COLO829 (cell line): ENCODE measurements at regions not wholly inside any gene's neighbourhood (a gene's known extent, or its start where the extent isn't known, plus 50 kb on each side); places are given as distances from the start of the nearest gene placed in this dataset.

Experiments used
- DNase-seq: peaks from one replicate; pipeline ENCODE4 v3.0.0; 2012; ENCODE audit warnings: low spot score

GRCh38 chr7:26046150-26046549 is 105.8 kb upstream of the NFE2L3 start:
- DNase-seq = no peak

DNA sequence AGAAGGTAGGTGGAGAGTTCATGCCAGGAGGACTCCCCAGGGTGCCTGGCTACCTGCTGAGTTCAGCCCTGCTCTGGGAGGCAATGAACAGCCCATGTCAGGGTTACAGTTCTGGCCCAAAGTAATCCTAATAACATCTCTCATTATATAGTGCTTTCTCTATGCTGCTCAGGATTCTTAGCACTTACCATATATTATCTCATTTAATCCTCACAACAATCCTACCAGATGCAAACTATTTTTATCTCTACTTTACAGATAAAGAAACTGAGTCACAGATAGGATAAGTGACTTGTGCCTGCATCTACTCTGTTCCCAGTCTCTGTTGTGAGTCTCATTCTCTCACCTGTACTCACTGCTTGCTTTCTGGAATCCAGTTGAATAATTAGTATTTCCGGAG is 105.1 kb upstream of the NFE2L3 start:
- DNase-seq = no peak

DNA sequence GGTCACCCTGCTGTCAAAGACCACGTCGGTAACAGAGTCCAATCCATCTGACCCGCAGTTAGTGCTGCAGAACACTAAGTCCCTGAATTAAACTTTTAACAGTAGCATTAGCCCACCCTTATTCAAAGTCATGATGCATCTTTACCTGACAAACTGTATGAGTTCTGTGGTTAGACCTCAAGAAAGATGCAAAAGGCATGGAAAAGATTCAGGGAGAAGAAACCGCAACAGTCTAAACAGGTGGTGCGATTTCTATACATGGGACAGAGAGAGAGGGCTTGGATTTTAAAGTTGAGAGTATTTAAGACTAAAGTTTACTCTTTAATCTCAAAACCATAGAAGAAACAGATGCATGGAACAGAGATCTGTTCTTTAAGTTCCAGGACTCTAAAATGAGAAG is 103.3 kb upstream of the NFE2L3 start:
- DNase-seq = no peak

- no peak for DNase-seq
Measured at GRCh38 chr7:26049081-26049480, 102.9 kb upstream of the NFE2L3 start.

DNA sequence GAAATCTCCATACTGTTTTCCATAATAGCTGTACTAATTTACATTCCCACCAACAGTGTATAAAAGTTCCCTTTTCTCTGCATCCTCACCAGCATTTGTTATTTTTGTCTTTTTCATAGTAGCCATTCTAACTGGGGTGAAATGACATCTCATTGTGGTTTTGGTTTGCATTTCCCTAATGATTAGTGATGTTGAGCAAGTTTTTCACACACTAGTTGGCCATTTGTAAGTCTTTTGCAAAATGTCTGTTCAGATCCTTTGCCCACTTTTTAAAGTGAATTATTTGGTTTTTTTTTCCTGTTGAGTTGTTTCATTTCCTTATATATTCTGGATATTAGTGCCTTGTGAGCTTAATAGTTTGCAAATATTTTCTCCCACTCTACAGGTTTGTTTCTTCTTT is 101.0 kb upstream of the NFE2L3 start:
- no peak for DNase-seq

- DNase-seq = peak; percentile 40
Measured at GRCh38 chr7:26052706-26053105, 99.3 kb upstream of the NFE2L3 start.

DNA sequence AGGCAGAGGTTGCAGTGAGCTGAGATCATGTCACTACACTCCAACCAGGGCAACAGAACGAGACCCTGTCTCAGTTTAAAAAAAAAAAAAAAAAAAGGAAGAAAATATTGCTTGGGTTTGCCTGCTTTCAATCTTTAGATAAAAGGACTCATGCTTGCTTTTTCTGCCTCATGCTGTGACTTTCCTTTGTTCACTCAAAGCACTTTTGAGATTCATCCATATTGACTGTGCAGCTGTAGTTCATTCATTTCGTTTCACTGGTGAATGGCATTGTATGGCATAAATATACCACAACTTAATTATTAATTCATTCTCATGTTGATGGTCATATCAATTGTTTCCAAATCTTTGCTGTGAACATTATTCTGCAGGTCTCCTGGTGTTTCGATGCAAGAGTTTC is 97.6 kb upstream of the NFE2L3 start:
- DNase-seq = no peak

DNA sequence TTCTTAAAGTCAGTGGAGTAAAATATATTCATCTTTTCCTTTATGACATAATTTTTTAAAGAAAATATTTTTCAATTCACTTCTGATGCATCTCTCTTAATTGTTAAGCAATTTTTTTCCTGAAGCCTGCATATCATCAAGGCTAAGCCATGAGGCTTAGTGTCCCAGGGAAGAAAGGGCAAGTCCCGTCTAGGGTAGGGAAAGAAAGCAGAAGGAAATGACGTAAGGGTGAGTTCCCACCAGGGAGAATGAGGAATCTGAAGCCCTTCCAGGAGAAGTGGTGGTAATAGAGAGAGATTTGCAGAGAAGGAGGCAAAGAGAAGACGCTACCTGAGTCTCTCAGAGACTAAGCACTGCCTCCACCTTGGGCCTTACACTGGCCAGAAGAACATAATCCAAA is 96.8 kb upstream of the NFE2L3 start:
- no peak for DNase-seq

- DNase-seq = peak; percentile 77
Measured at GRCh38 chr7:26060733-26061677, 91.0 kb upstream of the NFE2L3 start.

GRCh38 chr7:26061678-26062603 is 90.1 kb upstream of the NFE2L3 start:
- DNase-seq = peak; percentile 78

- DNase-seq = no peak
Measured at GRCh38 chr7:26065652-26066051, 86.3 kb upstream of the NFE2L3 start.

- no peak for DNase-seq
Measured at GRCh38 chr7:26066736-26067135, 85.3 kb upstream of the NFE2L3 start.

- DNase-seq = no peak
Measured at GRCh38 chr7:26070290-26070689, 81.7 kb upstream of the NFE2L3 start.

DNA sequence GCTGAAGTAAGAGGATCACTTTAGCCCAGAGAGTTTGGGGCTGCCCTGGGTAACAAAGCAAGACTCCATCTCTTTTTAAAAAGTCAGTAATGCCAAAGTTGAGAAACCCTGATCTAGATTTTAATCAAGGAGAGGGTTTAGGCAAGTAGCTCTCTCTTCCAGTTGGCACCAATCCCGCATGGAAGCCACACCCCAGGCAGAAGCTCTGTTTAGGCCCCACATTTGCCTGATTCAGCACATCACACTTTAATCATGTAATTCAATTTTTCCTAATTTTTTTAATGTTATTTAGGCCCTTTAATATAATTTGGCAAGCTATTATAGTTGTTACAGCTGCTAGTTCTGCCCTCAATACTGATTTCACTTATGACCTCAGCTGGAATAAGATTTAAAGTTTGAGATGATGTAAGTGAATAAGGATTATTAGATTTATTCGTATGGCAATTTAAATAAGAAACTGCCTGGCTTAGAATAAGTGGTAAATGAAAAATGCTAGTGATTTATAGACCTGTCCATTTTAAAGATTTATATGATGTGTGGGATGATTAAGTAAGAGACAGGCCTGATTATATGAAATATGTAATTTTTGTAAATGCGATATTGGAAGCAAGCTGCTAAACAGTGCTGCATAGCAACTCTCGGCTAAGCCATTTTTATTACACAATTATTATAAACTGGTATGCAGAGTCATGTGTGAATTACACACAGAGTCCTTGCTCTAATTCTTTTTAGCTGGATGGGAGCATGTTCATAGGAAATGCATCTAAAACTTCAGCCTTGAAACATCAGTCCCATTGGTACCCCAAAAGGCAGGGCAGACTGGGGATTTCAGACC is 80.2 kb upstream of the NFE2L3 start:
- no peak for DNase-seq

DNA sequence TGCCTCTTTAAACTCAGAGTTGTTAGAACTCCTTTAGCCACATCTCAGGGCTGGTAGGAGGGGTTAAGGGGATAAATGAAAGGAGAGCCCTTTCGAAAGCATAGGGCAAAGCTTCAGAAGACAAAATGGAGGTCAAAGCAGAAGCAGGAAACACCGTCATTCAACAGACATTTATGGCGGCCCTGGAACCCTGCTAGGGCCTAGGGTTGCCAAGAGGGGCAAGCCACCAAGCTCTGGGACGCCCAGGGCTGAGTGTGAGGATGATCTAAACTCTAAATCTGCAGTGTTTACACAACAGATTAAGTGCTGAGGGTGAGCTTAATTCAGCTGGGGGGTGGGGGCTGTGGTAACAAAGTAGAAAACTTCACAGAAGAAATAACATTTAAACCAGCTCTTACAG is 79.0 kb upstream of the NFE2L3 start:
- DNase-seq = no peak

DNA sequence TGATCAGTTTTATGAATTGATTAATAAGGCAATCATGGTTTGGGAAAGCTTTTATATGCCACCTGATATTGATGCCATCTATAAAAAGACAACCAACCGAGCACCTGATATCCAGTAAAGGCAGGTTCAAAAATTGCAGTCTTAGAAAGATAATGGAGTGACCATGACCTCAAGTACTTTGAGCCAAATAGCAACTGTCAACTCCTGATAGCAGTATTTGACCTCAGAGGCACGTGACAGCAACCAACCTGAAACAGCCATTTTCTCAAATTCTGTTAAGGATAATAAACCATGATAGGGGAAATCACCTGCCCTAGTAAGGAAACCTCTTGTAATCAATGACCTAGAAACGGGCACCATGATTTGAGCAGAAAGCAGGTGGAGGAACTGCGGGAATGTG is 77.1 kb upstream of the NFE2L3 start:
- no peak for DNase-seq

GRCh38 chr7:26076691-26077090 is 75.3 kb upstream of the NFE2L3 start:
- DNase-seq = no peak

- DNase-seq = no peak
Measured at GRCh38 chr7:26078437-26079336, 73.3 kb upstream of the NFE2L3 start.

- no peak for DNase-seq
Measured at GRCh38 chr7:26081638-26082037, 70.4 kb upstream of the NFE2L3 start.

DNA sequence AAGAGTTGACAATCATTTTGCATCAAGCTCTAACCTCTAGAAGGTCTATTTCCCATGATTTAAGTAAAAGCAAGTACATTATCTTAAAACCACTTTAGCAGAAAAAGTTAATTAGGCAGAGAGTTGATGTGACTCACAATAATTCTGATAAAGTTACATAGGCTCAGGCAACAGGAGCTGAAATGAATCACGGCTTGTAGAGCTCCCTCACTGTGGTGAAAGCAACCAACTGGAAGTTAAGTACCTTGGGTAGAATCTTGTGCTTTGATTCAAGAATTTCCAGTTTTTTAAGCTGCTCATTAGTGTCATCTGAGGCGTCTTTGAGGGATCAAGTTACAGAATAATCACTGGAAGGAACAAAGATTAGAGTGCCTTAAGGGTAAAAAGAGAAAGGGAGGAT is 68.9 kb upstream of the NFE2L3 start:
- DNase-seq = peak; percentile 39

GRCh38 chr7:26084418-26084817 is 67.6 kb upstream of the NFE2L3 start:
- no peak for DNase-seq
